ENCODE measurements at regions not wholly inside any gene's neighbourhood (a gene's known extent, or its start where the extent isn't known, plus 50 kb on each side); places are given as distances from the start of the nearest gene placed in this dataset.

DNA sequence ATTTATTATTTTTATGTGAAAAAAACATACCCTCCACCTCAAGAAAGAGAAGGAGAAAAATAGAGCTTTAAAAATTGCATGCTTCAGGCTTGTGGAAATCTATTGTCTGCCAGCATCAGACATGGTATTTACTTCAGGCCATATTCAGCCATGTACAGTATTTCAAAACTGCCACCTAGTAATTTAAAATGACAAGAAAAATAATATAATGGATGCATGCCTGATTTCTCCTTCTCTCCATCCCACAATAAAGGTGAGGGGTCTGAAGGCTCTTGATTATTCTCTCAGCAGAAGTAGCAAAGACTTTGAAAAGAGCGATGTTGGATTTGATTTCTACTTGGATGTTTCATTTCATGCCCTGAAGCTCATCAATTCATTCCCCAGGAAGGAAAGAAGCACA, 250.7 kb downstream of the TBC1D4 start:
- no peak for DNase-seq (ENCODE audit: low read depth)

DNA sequence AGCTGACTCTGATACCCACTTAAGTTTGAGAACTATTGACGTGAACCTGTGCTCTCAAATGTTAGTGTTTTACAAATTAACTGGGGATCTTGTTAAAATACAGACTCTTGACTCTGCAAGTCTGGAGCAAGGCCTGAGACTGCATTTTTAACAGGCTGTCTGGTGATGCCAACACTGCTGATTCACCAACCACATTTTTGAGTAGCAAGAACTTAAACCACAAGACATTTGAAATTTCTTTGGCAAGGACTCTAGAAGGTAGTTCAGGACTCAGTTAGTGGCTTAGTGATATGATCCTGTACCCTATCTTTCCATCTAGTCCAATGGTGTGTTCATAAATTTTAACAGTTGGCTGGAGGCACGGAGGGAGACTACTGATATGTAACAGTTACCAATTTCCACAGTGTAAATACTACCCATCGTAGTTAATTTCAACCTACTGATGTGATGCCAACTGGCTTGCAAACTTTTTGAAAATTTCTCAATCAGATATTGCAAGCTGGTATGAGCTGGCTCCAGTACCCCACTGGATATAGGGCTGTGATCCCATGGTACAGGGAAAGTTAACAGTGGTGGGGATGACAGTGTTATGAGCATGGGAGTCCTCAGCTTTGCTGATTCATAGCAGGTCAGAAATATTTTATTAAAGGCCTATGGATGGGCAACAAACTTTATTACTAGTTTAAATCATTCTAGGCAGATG, 255.1 kb downstream of the TBC1D4 start:
- no peak for DNase-seq (ENCODE audit: low read depth)

DNA sequence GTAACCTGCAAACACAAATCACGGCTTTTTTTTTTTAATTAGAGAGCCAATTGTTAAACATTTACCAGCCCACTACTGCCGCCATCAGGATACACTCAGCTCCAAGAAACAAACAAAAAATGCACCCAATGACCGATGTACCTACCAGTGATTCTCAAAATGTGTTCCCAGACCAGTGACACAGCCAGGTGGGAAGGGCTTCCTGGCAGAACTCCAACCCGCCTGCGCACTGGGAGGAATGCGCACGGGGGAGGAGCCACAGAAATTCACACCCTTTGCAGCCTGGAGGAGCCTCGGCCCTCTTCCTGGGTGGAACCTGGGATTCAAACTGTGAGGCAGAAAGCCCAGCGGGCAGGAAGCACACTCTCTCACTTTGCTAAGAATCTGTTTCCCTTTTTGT, 255.9 kb downstream of the TBC1D4 start:
- no peak for DNase-seq (ENCODE audit: low read depth)

DNA sequence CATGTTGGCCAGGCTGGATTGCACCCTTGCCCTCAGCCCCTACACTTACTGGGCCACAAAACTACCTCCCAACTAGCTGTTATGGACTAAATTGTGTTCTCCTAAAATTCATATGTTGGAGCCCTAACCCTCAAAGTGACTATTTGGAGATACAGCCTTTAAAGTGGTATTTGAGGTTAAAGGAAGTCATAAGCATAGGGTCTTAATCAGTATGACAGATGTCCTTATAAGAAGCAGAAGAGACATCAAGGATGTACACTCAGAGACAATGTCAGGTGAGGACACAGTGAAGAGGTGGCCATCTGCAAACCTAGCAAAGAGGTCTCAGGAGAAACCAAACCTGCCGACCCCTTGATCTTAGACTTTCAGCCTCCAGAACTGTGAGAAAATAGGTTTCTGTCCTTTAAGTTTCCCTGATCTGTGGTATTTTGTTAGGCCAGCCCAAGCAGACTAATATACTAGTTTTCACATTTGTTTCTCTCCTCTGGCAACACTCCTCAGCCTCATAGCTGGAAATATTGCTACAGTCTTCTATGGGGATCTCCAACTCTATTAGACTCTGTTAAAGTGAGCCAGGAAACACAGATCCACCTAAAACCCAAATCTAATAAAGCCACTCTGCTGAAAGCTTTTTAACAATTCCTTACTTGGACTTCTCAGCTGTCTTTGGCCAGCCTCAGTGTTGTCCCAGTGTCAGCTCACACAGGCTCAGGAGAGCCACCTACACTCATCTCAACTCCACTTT, 256.5 kb downstream of the TBC1D4 start:
- DNase-seq (ENCODE audit: low read depth): no peak

DNA sequence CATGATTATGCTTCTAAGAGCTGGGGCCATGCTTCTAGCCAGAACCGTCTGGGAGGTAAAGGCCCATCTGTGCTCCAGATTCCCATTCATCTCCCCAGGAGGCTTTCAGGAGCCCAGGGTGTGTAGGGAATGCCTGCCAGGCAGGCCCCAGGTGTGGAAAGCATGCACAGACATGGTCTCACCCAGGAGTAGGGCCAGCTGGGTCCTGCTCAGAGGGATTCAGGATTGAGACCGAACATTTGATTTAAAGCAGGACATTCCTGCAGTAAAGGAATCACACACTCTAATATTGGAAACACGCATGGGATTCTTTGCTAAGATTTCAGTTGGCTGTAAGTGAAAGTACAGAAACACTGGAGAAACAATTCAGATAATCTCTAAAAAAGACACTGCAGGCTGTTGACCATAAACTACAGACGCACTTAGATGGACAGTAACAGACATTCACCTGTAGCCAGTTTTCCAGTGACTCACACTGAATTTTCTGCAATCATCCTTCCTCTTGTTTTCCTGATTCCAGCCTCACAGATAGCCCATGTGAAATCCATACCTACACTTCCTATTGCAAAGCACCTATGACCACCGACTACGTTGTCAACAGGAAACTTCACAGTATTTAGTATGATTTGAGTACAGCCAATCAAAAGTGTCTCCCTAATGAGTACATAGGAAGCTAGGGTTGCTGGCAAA, 257.8 kb downstream of the TBC1D4 start:
- DNase-seq (ENCODE audit: low read depth): no peak

DNA sequence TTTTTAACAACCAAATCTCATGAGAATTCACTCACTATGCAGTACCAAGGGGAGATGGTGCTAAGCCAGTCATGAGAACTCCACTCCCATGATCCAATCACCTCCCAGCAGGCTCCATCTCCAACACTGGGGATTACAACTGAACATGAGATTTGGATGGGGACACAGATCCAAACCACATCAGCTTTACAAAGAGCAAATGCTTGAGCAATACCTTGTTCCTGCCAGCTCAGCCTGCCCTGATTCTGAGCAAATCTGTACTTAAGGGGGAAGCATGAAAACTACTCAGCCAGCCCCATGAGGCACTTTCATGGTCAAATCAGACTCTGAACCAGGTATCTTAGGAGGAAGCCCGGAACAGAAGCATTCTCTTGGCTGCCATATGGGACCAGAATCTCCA, 259.9 kb downstream of the TBC1D4 start:
- no peak for DNase-seq (ENCODE audit: low read depth)

DNA sequence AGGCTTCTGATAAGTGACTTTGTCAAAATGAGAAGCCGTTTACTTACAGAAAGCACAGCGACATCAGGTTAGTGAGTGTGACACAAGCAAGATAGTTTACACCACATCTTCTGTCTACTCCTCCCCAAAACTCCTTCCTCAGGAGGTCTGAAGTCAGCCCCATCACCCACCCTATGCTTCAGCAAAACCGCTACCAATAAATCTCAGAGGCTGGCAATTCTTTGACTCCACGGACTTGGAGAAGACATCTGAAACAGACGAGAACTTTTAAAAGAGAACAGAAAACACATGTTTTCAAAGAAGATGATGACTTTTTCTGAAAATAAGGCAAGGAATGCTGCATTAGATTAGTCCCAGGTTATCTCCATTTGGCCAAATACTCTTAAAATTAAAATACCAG, 261.1 kb downstream of the TBC1D4 start:
- DNase-seq (ENCODE audit: low read depth): no peak

DNA sequence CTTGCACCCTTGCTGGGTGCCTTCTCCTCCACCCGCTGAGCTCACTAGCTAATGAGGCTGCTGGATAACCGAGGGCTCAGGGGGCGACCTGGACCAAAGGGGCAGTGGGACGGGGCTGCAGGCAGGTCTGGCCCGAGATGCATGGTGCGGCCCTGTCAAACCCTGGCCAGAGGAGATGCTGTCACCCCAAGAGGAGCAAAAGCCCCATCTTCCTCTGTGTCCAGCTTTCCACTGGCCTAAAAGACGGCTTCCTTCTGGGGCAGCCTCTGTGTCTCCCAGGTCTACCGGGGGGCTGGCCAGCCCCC, 261.8 kb downstream of the TBC1D4 start:
- DNase-seq (ENCODE audit: low read depth): no peak

DNA sequence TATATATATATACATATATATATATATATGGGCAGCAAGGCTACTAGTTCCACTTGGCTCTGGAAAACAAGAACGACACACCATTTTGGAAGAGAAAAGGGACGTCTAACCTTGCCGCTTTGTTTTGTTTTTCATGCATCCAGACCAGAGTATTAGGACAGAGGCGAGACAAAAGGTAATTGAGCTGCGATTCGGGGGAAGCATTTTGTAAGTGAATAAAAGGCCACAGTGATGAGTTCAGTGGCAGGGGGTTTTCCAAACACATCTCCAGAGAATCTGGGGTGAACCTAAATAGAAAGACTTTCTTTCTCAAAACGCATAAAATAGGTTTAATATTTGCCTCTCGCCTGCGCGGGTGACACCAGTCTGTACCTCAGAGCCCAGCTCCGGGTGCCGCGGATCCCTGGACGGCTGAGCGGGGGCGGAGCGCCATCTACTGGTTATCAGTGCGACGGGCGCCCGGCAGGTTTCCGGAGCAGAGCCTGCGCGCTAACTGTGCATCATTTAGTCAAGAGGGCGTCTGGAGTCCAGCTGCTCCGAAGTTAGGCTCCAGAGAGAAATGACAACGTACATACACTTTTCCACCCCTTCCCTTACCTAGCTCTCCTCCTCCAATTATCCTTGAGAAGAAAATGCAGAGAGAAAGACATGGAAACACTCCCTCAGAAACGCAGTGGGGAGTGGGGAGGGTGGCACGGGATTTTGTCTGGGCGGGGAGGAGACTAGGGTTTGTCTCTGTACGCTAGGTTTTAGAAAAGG, 262.3 kb downstream of the TBC1D4 start:
- DNase-seq (ENCODE audit: low read depth): peak; percentile 62

DNA sequence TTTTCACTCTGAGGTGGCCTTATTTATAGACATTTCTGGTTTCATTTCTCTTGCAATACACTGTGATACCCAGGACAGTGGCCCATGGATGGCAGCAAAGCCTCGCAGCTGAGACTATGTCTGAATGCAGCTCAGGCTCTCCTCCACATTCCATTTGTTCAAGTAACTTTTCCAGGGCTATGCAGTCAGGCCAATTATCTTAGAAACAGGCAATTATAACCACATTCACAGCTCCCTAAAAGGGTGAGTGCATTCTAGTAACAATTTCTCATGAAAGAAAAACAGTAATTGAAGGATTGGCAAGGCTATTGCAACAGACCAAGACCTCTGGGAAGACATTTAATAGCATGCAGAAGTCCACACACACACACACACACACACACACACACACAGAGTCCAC, 264.0 kb downstream of the TBC1D4 start:
- DNase-seq (ENCODE audit: low read depth): no peak

DNA sequence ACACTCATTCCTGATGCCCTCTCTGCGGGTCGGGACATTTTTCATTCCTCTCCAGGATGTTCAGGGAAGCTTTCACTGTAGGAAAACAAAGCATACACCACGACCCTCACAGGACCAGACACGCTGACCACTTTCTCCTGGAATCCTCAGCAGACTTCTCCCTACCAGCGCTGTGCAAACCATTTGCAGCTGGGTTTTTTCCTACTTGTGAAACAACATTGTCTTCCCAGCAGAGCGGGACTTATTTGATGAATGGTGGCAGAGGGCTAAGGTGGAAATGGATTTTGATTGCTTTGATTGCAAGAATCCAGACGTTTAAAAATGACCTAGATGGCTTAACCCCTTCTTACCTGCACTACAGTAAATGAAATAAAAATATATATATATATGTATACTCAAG, 265.9 kb downstream of the TBC1D4 start:
- DNase-seq (ENCODE audit: low read depth): no peak

DNA sequence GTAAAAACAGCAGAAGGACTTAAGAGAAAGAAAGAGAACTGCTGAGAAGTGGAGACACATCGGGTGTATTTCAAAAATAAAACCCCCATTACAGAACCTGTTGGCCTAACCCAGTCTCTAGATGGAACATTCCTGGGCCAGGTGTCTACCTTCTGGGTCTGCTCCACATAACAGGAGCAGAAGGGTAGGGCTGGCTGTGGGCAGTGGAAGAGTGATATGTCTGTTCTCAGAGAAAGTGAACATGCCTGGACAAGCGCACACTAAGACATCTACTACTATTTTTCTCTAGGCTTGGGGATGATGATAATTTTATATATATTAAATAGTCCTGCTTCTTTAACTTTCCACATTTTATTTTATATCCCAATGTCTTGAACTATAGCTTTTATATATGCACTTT, 267.1 kb downstream of the TBC1D4 start:
- no peak for DNase-seq (ENCODE audit: low read depth)

DNA sequence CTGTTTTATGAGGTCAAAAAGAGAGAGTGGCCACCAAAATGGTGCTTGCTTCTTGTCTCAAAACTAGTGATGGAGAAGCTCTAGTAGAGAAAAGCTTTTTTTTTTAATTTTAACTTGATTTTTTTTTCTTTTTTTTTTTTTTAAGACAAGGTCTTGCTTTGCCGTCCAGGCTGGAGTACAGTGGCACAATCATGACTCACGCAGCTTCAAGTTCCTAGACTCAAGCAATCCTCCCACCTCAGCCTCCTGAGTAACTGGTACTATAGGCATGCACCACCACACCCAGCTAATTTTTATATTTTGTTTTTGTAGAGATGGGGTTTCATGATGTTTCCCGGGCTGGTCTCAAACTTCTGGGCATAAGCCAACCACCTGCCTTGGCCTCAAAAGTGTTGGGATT, 279.0 kb downstream of the TBC1D4 start:
- DNase-seq (ENCODE audit: low read depth): no peak

DNA sequence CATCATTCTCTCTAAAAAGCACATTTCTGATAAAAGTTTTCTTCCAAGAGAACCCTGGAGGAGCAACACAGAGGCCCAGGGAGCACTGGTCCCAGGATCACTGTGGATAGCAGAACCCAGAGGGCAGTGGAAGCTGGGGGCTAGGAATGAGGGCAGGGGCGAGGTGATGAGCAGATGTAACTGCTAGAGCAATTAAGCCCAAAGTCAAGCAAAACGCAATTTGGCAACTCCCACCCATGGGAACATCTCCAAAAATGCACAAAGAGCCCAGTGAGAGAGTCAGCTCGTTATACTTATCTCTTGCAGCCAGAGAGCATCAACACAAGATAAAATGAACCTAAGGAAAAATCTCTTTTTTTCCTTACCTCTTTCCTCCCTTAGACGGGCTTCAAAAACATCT, 284.2 kb downstream of the TBC1D4 start:
- no peak for DNase-seq (ENCODE audit: low read depth)

DNA sequence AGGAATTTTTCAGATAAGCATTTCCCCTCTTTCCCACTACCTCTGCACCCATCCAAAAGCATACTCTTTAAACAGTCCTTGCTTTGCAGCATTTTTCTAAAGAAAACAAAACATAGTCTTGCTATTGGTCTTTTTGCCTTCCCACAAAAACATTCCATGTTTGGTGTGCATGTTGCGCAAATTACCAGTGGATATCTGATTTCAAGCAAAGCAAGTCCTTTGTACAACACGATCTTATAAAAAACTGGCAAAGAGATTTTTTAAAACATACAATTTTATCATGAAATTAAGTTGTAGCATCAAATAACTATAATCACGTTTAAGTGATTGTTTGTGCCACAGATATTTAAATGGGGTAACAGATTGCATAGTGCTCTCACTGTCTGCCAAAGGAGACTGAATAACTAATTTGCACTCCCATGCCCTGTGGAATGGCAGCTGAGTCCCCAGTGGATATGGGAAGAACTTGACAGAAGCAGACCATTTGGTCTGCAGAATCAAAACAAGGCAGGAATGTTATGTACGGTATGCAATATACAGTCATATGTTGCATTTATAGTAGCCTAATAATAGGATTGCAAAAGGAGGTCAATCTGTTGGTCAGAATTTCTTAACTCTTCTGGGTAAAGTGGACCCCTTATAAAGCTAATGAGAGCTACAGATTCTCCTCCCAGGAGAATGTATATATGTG, 285.7 kb downstream of the TBC1D4 start:
- DNase-seq (ENCODE audit: low read depth): no peak

DNA sequence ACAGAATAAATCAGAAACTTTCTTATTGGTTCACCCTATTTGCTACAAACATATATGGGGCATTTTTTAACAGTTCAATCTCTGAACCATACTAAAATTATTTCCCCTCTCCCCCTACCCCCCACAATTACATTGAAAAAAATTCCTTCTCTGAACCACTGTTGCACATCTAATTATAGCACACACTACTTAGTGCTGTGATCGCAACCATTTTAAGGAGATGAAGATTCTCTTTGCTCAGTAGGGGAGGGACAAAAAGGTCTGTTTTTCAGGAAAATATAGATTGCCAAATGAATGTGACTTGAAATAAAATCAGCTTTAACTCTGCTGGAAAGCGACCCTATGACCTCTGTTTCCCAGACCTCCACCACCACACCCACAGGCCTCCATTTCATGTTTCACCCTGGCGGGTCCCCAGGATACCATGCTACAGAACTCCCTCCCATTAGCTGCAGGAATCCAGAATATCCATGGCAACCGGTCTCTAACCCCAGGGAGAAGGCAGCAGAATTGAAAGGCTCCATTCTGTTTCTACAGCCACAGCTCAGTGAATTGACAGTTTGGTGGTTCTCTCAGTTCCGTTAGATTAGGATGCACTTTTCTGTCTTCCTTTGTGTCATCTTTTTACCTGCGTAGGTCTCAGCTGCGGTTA, 286.3 kb downstream of the TBC1D4 start:
- DNase-seq (ENCODE audit: low read depth): no peak

DNA sequence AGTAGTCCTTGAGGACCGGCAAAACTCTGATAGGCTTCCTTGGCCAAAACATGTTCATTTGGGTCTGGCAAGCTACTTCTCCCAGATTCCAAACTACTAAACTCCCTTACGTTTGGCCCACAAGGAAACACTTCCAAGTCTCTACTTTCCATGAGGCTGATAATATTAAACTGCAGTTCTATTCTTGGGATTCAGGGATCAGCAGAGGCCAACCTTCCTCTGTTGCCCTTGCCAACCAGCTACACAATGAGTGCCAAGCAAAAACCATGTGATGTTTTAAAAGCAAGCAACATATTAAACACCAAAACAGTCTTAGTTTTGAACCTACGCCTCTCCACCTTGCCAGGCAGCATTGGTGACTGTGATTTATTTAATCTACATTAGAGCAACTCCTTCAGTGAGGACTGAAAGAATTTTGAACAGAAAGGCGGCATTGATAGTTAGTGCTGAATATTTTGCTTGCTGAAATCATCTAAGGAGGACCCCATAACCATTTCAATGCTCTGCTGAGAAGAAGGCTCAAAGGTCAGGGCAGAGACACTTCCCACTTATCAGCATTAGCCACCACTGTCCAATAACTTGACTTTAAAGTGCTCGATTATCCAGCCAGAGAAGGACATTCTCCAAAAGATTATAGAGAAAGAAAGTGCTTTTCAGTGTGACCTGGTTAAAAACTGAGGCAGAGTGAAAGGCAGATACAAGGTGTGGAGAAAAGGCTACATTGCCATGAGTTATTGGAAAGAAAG, 287.1 kb downstream of the TBC1D4 start:
- DNase-seq (ENCODE audit: low read depth): no peak

DNA sequence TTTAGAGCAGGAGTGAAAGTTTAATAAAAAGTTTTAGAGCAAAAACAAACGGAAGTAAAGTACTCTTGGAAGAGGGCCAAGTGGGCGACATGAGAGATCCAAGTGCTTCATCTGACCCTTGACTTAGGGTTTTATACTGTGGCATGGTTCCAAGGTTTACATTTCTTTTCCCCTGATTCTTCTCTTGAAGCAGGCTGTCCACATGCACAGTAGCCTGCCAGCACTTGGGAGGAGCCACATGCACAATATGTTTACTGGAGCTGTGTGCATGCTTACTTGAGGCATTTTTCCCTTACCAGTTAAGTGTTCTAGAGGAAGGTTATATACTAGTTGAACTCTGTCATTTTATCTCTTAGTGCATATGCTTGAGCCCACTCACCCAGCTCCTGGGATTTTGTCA, 295.6 kb downstream of the TBC1D4 start:
- no peak for DNase-seq (ENCODE audit: low read depth)

DNA sequence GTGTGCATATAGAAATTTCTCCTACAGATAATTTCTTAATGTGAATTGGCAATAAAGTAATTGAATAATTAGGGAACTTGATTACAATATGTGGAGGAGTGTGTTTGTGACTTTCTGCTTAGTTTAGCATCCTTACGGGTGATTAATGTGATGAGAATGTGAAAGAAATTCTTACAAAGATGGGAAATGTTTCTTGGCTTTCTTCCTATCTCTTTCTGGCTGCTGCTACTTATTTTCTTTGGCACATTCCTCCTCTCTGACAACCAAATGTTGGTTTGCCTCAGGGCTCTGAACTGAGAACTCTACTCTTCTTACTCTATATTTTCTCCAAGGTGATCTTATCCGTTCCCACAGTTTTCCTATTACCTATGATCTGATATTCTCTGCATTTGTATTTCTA, 300.1 kb downstream of the TBC1D4 start:
- DNase-seq (ENCODE audit: low read depth): no peak

DNA sequence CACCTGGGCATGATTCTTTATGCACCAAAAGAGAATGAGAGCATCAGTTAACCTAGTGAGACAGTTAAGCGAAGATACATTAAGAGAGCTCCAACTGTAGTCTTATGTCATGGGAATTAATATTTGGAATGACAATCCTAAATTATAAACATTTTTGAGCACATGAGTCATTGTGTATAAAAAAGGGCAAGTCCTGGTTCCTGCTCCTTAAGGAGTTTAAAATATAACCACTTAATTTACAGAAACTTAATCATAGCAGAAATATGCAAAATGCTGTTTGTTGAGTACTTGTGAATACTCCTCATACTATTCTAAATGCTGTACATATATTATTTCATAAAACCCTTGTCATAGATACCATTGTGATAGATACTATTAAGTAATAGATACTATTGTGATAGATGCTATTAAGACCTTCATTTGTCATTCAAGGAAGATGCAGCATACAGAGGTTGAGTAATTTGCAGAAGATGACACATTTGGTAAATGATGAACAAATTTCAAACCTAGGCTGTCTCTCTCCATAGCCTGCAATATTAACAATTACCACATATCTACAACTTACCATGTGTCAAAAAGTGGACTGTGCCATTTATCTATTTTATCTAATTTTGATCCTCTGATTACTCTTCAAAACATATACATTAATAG, 301.0 kb downstream of the TBC1D4 start:
- no peak for DNase-seq (ENCODE audit: low read depth)
